CD14-positive monocyte (primary cell): ENCODE measurements at regions not wholly inside any gene's neighbourhood (a gene's known extent, or its start where the extent isn't known, plus 50 kb on each side); places are given as distances from the start of the nearest gene placed in this dataset.

Experiments
- DNase-seq, 3 donors: peaks; one replicate each; pipeline ENCODE4 v3.0.0-alpha.2; 2011 to 2022
- H2AFZ ChIP-seq: 2 replicates; pipeline ENCODE4 v1.6.0; 2012; ENCODE audit warnings: mild to moderate bottlenecking, low read depth, low read length, inconsistent platforms; ENCODE audit not compliant: insufficient read depth, poor library complexity, severe bottlenecking
- H3K27ac ChIP-seq, 2 donors: 1 replicate in 1 of 2; 2 replicates in 1 of 2; pipeline ENCODE4 v1.5.1; 2012 to 2013; ENCODE audit warnings: low read length in 2 of 2, control low read depth in 1 of 2, inconsistent platforms in 1 of 2, low read depth in 1 of 2, mild to moderate bottlenecking in 1 of 2
- H3K27me3 ChIP-seq, 2 donors: one replicate each; pipeline versions ENCODE4 v1.6.0 to v1.6.1; 2011 to 2013; ENCODE audit warnings: low read length in 2 of 2; ENCODE audit not compliant: control insufficient read depth in 2 of 2, insufficient read depth in 2 of 2
- H3K36me3 ChIP-seq, 2 donors: replicated peaks in 1 of 2; 1 replicate in 1 of 2; 2 replicates in 1 of 2; pipeline versions ENCODE4 v1.5.1 to v1.6.1; 2012 to 2013; ENCODE audit warnings: low read length in 2 of 2, control low read depth in 1 of 2, inconsistent platforms in 1 of 2, mild to moderate bottlenecking in 1 of 2; ENCODE audit not compliant: insufficient read depth in 2 of 2, control insufficient read depth in 1 of 2
- H3K4me1 ChIP-seq, 2 donors: 1 replicate in 1 of 2; 2 replicates in 1 of 2; pipeline versions ENCODE4 v1.5.1 to v1.6.1; 2012 to 2013; ENCODE audit warnings: low read length in 2 of 2, control low read depth in 1 of 2, inconsistent platforms in 1 of 2, mild to moderate bottlenecking in 1 of 2, moderate library complexity in 1 of 2; ENCODE audit not compliant: insufficient read depth in 2 of 2, control insufficient read depth in 1 of 2
- H3K4me2 ChIP-seq: replicated peaks from 2 replicates; pipeline ENCODE3; 2012; ENCODE audit warnings: low read length, moderate library complexity, mild to moderate bottlenecking; ENCODE audit not compliant: poor library complexity, severe bottlenecking; ENCODE audit errors: extremely low read depth
- H3K4me3 ChIP-seq, 3 experiments: fragments of 200-600 bp in 1 of 3; sonication (generic) in 1 of 3; replicated peaks in 1 of 3; 1 replicate in 2 of 3; 2 replicates in 1 of 3; pipeline ENCODE4 v1.5.1; 2011 to 2013; ENCODE audit warnings: low read length in 3 of 3, mild to moderate bottlenecking in 3 of 3, control low read depth in 2 of 3, low read depth in 2 of 3, inconsistent platforms in 1 of 3, moderate library complexity in 1 of 3
- H3K79me2 ChIP-seq: 2 replicates; pipeline ENCODE4 v1.6.0; 2012; ENCODE audit warnings: mild to moderate bottlenecking, control low read depth, inconsistent platforms, low read length, moderate library complexity; ENCODE audit not compliant: insufficient read depth
- H3K9ac ChIP-seq: 2 replicates; pipeline ENCODE4 v1.6.0; 2017; ENCODE audit warnings: low read length, mild to moderate bottlenecking; ENCODE audit not compliant: insufficient read depth, poor library complexity, severe bottlenecking
- H3K9me3 ChIP-seq, 2 donors: replicated peaks in 1 of 2; 1 replicate in 1 of 2; 2 replicates in 1 of 2; pipeline versions ENCODE4 v1.5.1 to v1.6.1; 2012 to 2013; ENCODE audit warnings: low read length in 2 of 2, control low read depth in 1 of 2; ENCODE audit not compliant: control insufficient read depth in 1 of 2, insufficient read depth in 1 of 2
- H4K20me1 ChIP-seq: 2 replicates; pipeline ENCODE4 v1.6.0; 2012; ENCODE audit warnings: mild to moderate bottlenecking, low read length, control low read depth, moderate library complexity; ENCODE audit not compliant: insufficient read depth
- H3K27ac Mint-ChIP-seq, 7 donors: one replicate each; pipeline ENCODE4 v1.8.0; 2020; ENCODE audit warnings: mild to moderate bottlenecking in 7 of 7, mixed read lengths in 7 of 7, moderate library complexity in 6 of 7, inconsistent platforms in 2 of 7
- H3K27me3 Mint-ChIP-seq, 3 donors: one replicate each; pipeline ENCODE4 v1.8.0; 2021 to 2022; ENCODE audit warnings: low read depth in 3 of 3, mild to moderate bottlenecking in 3 of 3, mixed read lengths in 3 of 3, moderate library complexity in 3 of 3, inconsistent platforms in 1 of 3
- H3K36me3 Mint-ChIP-seq, 2 donors: one replicate each; pipeline ENCODE4 v1.8.0; 2020; ENCODE audit warnings: mixed read lengths in 2 of 2, inconsistent platforms in 1 of 2, mild to moderate bottlenecking in 1 of 2
- H3K4me1 Mint-ChIP-seq: one replicate; pipeline ENCODE4 v1.8.0; 2020; ENCODE audit warnings: mild to moderate bottlenecking, mixed read lengths
- H3K4me3 Mint-ChIP-seq, 2 donors: one replicate each; pipeline ENCODE4 v1.8.0; 2020; ENCODE audit warnings: mild to moderate bottlenecking in 2 of 2, mixed read lengths in 2 of 2, moderate library complexity in 1 of 2
- H3K9me3 Mint-ChIP-seq, 7 donors: one replicate each; pipeline ENCODE4 v1.8.0; 2020 to 2022; ENCODE audit warnings: mixed read lengths in 7 of 7, mild to moderate bottlenecking in 6 of 7, moderate library complexity in 6 of 7, inconsistent platforms in 2 of 7
- CTCF ChIP-seq: fragments of 200-600 bp; IDR thresholded peaks from one replicate; pipeline ENCODE4 v1.8.0; 2022; ENCODE audit warnings: antibody characterized with exemption, mild to moderate bottlenecking
- WGBS: methylation state at CpG from one replicate; pipeline ENCODE4 v1.1.5; 2013; ENCODE audit warnings: missing lambda C conversion rate; ENCODE audit not compliant: insufficient coverage; 5-methylcytosine and 5-hydroxymethylcytosine counted together
- intact Hi-C, 2 donors: fragments of 100-400 bp; cut with micrococcal nuclease; formaldehyde crosslinking; loops; one replicate each; pipeline versions ENCODE4 v1.15.0 to v1.15.1; 2023

DNA sequence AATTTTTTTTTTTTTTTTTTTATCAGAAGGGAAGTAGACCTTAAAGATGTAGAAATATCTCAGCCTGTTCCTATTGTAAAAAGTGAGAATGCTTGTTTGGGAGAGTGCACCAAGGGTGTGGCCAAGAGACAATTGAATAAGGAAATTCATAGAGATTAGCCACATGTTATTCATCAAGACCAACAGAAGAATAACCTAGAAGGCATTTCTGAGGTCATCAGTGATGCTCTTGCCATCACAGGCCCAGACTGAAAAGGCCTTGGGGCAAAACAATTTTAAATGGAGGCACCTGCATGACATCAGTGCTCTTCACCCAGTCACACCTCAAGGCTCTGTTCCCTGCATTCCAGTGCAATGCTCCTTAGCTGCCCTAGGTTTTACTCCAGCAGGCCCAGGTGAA lies 2043.3 kb upstream of the PIK3C3 start:
- Mint-ChIP-seq H3K27ac (no peak overlapping the region), H3K27me3 (no peaks in the 10 kb centered on the region), H3K4me3 (no peak overlapping the region), H3K4me1 (no peaks in the 10 kb centered on the region), H3K36me3 (no peaks in the 10 kb centered on the region), H3K9me3 (peaks cover 0 to 5% (median 2%) of the 10 kb centered on the region in 7 donors)
- Histone ChIP-seq H3K4me1 (no peaks in the 10 kb centered on the region), H3K4me2 (no peak overlapping the region), H3K27me3 (no peaks in the 10 kb centered on the region), H3K4me3 (no peak overlapping the region), H4K20me1 (no peaks in the 10 kb centered on the region), H2AFZ (no peak overlapping the region), H3K9me3 (peaks cover 0 to 8% of the 10 kb centered on the region in 2 donors), H3K27ac (no peak overlapping the region), H3K9ac (no peak overlapping the region), H3K79me2 (no peaks in the 10 kb centered on the region), H3K36me3 (no peaks in the 10 kb centered on the region)
- no peak for TF ChIP-seq CTCF
- intact Hi-C loops = no loop called here
- no peak for DNase-seq

DNA sequence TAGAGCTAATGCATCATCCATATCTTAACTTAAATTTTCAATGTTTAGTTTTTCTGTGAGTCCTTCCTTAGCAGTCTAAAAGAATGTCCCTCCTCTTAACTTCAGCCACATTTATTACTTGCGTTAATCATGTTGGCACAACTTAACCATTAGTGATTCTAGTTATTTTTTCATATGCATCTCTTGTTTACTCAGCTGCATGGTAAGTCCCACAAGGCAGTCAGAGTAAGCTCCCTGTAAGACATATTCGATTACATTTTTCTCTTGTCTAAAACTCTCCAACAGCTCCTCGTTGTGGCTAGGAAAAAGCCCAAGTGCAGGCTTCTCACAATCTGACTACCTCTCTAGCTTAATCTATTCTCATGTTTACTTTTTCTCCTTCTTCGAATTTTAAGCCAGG lies 2045.3 kb upstream of the PIK3C3 start:
- H4K20me1 ChIP-seq = no peaks in the 10 kb centered on the region
- Mint-ChIP-seq H3K4me1 (no peaks in the 10 kb centered on the region), H3K4me3 (no peak overlapping the region), H3K36me3 (no peaks in the 10 kb centered on the region), H3K27ac (no peak overlapping the region), H3K27me3 (no peaks in the 10 kb centered on the region), H3K9me3 (peaks cover 0 to 9% (median 0%) of the 10 kb centered on the region in 7 donors)
- no peaks in the 10 kb centered on the region for H3K36me3 ChIP-seq
- H3K27ac ChIP-seq = no peak overlapping the region
- no peaks in the 10 kb centered on the region for H3K27me3 ChIP-seq
- TF ChIP-seq CTCF = no peak
- intact Hi-C loops = no loop called here
- H3K9ac ChIP-seq = no peak overlapping the region
- H3K4me2 ChIP-seq = no peak overlapping the region
- DNase-seq = no peak
- 82% methylated on average over 4 of the region's 4 CpGs for WGBS
- no peak overlapping the region for H2AFZ ChIP-seq
- H3K9me3 ChIP-seq = peaks cover 0 to 8% of the 10 kb centered on the region in 2 donors
- no peaks in the 10 kb centered on the region for H3K4me1 ChIP-seq
- no peaks in the 10 kb centered on the region for H3K79me2 ChIP-seq
- H3K4me3 ChIP-seq = no peak overlapping the region
